Keratinocyte (primary cell): ENCODE measurements at regions not wholly inside any gene's neighbourhood (a gene's known extent, or its start where the extent isn't known, plus 50 kb on each side); places are given as distances from the start of the nearest gene placed in this dataset.

Source experiments
- DNase-seq: peaks from one replicate; pipeline ENCODE4 v3.0.0-alpha.2; 2011; ENCODE audit warnings: low read depth, missing footprints, low spot score
- FAIRE-seq: peaks from 2 replicates; lab custom pipeline; 2011; peaks lifted over from hg19 to GRCh38; lab: Jason Lieb, UNC
- H2AFZ ChIP-seq: 2 replicates; pipeline ENCODE4 v1.6.0; 2012; ENCODE audit warnings: low read length, control low read depth, inconsistent platforms; ENCODE audit not compliant: control insufficient read depth
- H3K27ac ChIP-seq: 2 replicates; pipeline ENCODE4 v1.5.1; 2011; ENCODE audit warnings: low read length; ENCODE audit not compliant: control insufficient read depth, insufficient read depth
- H3K27me3 ChIP-seq: 3 replicates; pipeline ENCODE4 v1.6.0; 2011; ENCODE audit warnings: low read length; ENCODE audit not compliant: control insufficient read depth, insufficient read depth; ENCODE audit errors: extremely low read depth
- H3K36me3 ChIP-seq, 2 experiments: 2 replicates in 1 of 2; 3 replicates in 1 of 2; pipeline ENCODE4 v1.5.1; 2011; ENCODE audit warnings: low read length in 2 of 2, mild to moderate bottlenecking in 1 of 2; ENCODE audit not compliant: control insufficient read depth in 2 of 2, insufficient read depth in 2 of 2; ENCODE audit errors: extremely low read depth in 1 of 2
- H3K4me1 ChIP-seq: 3 replicates; pipeline ENCODE4 v1.5.1; 2011; ENCODE audit warnings: low read length; ENCODE audit not compliant: control insufficient read depth, insufficient read depth; ENCODE audit errors: extremely low read depth
- H3K4me2 ChIP-seq: 3 replicates; pipeline ENCODE4 v1.6.0; 2011; ENCODE audit warnings: low read depth, low read length; ENCODE audit not compliant: control insufficient read depth, insufficient read depth; ENCODE audit errors: extremely low read depth
- H3K4me3 ChIP-seq, 3 experiments: fragments of 200-600 bp in 1 of 3; sonication (generic) in 1 of 3; 2 replicates in 2 of 3; 3 replicates in 1 of 3; pipeline ENCODE4 v1.5.1; 2011 to 2016; ENCODE audit warnings: low read length in 3 of 3, mild to moderate bottlenecking in 3 of 3, control low read depth in 2 of 3, inconsistent platforms in 1 of 3, low read depth in 1 of 3, mixed read lengths in 1 of 3, mixed run types in 1 of 3, moderate library complexity in 1 of 3; ENCODE audit not compliant: control insufficient read depth in 2 of 3, insufficient read depth in 2 of 3; ENCODE audit errors: extremely low read depth in 1 of 3
- H3K79me2 ChIP-seq: 2 replicates; pipeline ENCODE4 v1.6.0; 2012; ENCODE audit warnings: low read length; ENCODE audit not compliant: control insufficient read depth, insufficient read depth
- H3K9ac ChIP-seq: 3 replicates; pipeline ENCODE4 v1.6.0; 2011; ENCODE audit warnings: low read length; ENCODE audit not compliant: control insufficient read depth, insufficient read depth; ENCODE audit errors: extremely low read depth
- H3K9me1 ChIP-seq: 3 replicates; pipeline ENCODE4 v1.6.0; 2011; ENCODE audit warnings: low read length; ENCODE audit not compliant: control insufficient read depth, insufficient read depth; ENCODE audit errors: extremely low read depth
- H3K9me3 ChIP-seq: 2 replicates; pipeline ENCODE4 v1.5.1; 2012; ENCODE audit warnings: low read depth, low read length; ENCODE audit not compliant: control insufficient read depth
- H4K20me1 ChIP-seq: 3 replicates; pipeline ENCODE4 v1.6.0; 2011; ENCODE audit warnings: low read length; ENCODE audit not compliant: control insufficient read depth, insufficient read depth; ENCODE audit errors: extremely low read depth
- CTCF ChIP-seq, 3 experiments: IDR thresholded peaks in 1 of 3; conservative IDR thresholded peaks in 1 of 3; optimal IDR thresholded peaks in 1 of 3; 2 replicates in 2 of 3; 3 replicates in 1 of 3; pipeline versions ENCODE3 to v1.5.1; 2011; ENCODE audit warnings: low read length in 3 of 3, mild to moderate bottlenecking in 3 of 3, moderate library complexity in 2 of 3, control low read depth in 1 of 3, inconsistent platforms in 1 of 3; ENCODE audit not compliant: insufficient read depth in 2 of 3; ENCODE audit errors: extremely low read depth in 1 of 3
- EZH2 ChIP-seq: IDR thresholded peaks from one replicate; pipeline ENCODE4 v1.6.1; 2012; ENCODE audit warnings: inconsistent platforms, mild to moderate bottlenecking, low read length, moderate library complexity
- dilution Hi-C: fragments of 300-500 bp; cut with MboI; formaldehyde crosslinking; loops from one replicate; pipeline ENCODE4 v1.7.0; 2020; ENCODE audit warnings: low sequenced_read_pairs; ENCODE audit not compliant: extremely low pct_ligation_motif_present

GRCh38 chr1:194341587-194341986, 1155.2 kb upstream of the B3GALT2 start:
- DNase-seq (no peak), FAIRE-seq (no peak)
- Histone ChIP-seq H3K9me3 (no peaks in the 10 kb centered on the region), H3K36me3 (no peaks in the 10 kb centered on the region), H3K9ac (no peak overlapping the region), H4K20me1 (no peaks in the 10 kb centered on the region), H3K27me3 (no peaks in the 10 kb centered on the region), H3K4me3 (no peak overlapping the region), H3K4me2 (no peak overlapping the region), H3K9me1 (no peaks in the 10 kb centered on the region), H3K27ac (no peak overlapping the region), H3K4me1 (no peaks in the 10 kb centered on the region), H3K79me2 (no peaks in the 10 kb centered on the region), H2AFZ (no peak overlapping the region)
- dilution Hi-C loops: no loop called here
- TF ChIP-seq CTCF (optimal IDR thresholded peaks at IDR 0.05 in 1 of 3, IDR thresholded peaks at IDR 0.05 in 1 of 3, conservative IDR thresholded peaks at IDR 0.05 in 1 of 3; ENCODE audit: extremely low read depth in 1 of 3, insufficient read depth in 2 of 3, low read length in 3 of 3) (no peak), EZH2 (no peak)

DNA sequence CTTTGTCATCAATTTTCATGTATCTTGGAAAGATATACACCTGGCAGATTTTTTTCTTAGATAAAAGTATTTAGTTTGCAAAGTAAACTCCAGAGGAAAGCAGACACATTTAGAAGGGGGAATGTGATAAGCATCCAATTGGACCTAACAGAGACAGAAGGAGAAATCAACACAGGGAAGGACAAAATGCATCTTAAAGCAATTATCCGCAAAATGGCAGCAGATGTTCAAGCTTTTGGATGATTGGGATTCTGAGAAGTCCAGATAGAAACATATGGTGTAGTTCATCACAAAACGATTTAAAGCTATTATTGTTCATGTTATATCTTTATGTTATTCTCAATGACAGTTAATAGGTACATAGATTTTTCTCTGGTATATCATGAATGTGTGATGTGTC, 1153.1 kb upstream of the B3GALT2 start:
- Histone ChIP-seq H4K20me1 (no peaks in the 10 kb centered on the region), H3K36me3 (no peaks in the 10 kb centered on the region), H3K4me2 (no peak overlapping the region), H2AFZ (no peak overlapping the region), H3K9me3 (no peaks in the 10 kb centered on the region), H3K9me1 (no peaks in the 10 kb centered on the region), H3K27me3 (no peaks in the 10 kb centered on the region), H3K27ac (no peak overlapping the region), H3K4me3 (no peak overlapping the region), H3K9ac (no peak overlapping the region), H3K4me1 (no peaks in the 10 kb centered on the region), H3K79me2 (no peaks in the 10 kb centered on the region)
- DNase-seq (no peak), FAIRE-seq (no peak)
- TF ChIP-seq CTCF (optimal IDR thresholded peaks at IDR 0.05 in 1 of 3, IDR thresholded peaks at IDR 0.05 in 1 of 3, conservative IDR thresholded peaks at IDR 0.05 in 1 of 3; ENCODE audit: extremely low read depth in 1 of 3, insufficient read depth in 2 of 3, low read length in 3 of 3) (no peak), EZH2 (no peak)
- dilution Hi-C loops: no loop called here
